H1 (cell line): ENCODE measurements at regions not wholly inside any gene's neighbourhood (a gene's known extent, or its start where the extent isn't known, plus 50 kb on each side); places are given as distances from the start of the nearest gene placed in this dataset.

Experiments
- BCL11A ChIP-seq, 2 experiments: IDR thresholded peaks; one replicate each; pipeline ENCODE4 v1.6.1; 2011; ENCODE audit warnings: low read depth in 2 of 2, low read length in 2 of 2, mild to moderate bottlenecking in 2 of 2
- GTF2F1 ChIP-seq: IDR thresholded peaks from 2 replicates; pipeline ENCODE4 v1.6.1; 2012; ENCODE audit warnings: low read depth, low read length, improper control_type of control experiment, borderline replicate concordance
- JUN ChIP-seq: IDR thresholded peaks from 2 replicates; pipeline ENCODE4 v1.6.1; 2011; ENCODE audit warnings: low read depth, mild to moderate bottlenecking, improper control_type of control experiment, low read length
- NANOG ChIP-seq: IDR thresholded peaks from 2 replicates; pipeline ENCODE4 v1.6.1; 2011; ENCODE audit warnings: low read length, low read depth, mild to moderate bottlenecking, inconsistent platforms; ENCODE audit not compliant: insufficient read depth, poor library complexity, severe bottlenecking
- POU5F1 ChIP-seq: IDR thresholded peaks from 2 replicates; pipeline ENCODE4 v1.6.1; 2011; ENCODE audit warnings: low read depth, mild to moderate bottlenecking, low read length, moderate library complexity
- SAP30 ChIP-seq: fragments of 300-600 bp; sonication (generic); IDR thresholded peaks from 2 replicates; pipeline ENCODE4 v1.7.1; 2012; ENCODE audit warnings: low read length, moderate library complexity, mild to moderate bottlenecking, inconsistent platforms; ENCODE audit not compliant: insufficient read depth, insufficient replicate concordance
- SP4 ChIP-seq: IDR thresholded peaks from 2 replicates; pipeline ENCODE4 v1.6.1; 2012; ENCODE audit warnings: low read length, inconsistent platforms

GRCh38 chr3:59555593-59556315 is 505.9 kb upstream of the CFAP20DC start (continued):
- TF ChIP-seq NANOG = no peak
- no peak for TF ChIP-seq SP4
- no peak for TF ChIP-seq JUN
- TF ChIP-seq GTF2F1 = no peak
- no peak for TF ChIP-seq SAP30
- TF ChIP-seq POU5F1 = no peak
- no peak for TF ChIP-seq BCL11A (IDR thresholded peaks at IDR 0.05; ENCODE audit: low read depth in 2 of 2, low read length in 2 of 2)
